ENCODE measurements at regions not wholly inside any gene's neighbourhood (a gene's known extent, or its start where the extent isn't known, plus 50 kb on each side); places are given as distances from the start of the nearest gene placed in this dataset.

- H3K23ac ChIP-seq (ENCODE audit: insufficient read length), result no peak overlapping the region
- no peak overlapping the region for H3K4me3 ChIP-seq (ENCODE audit: extremely low read depth in 1 of 4, insufficient read depth in 2 of 4, low read depth in 3 of 4, low read length in 4 of 4)
- H4K5ac ChIP-seq (ENCODE audit: insufficient read length, low read depth, low read length), result no peak overlapping the region
- no peak overlapping the region for H3K18ac ChIP-seq (ENCODE audit: extremely low read depth, low read length)
- H3K56ac ChIP-seq (replicated peaks; ENCODE audit: insufficient read length, low read depth, low read length), result no peak overlapping the region
- H4K91ac ChIP-seq (replicated peaks; ENCODE audit: insufficient read length, low read length), result no peak overlapping the region
- H3K27ac ChIP-seq (ENCODE audit: low read depth, low read length), result no peak overlapping the region
- ChIA-PET POLR2A (ENCODE audit: partially characterized antibody) (no interaction called here), CTCF (ENCODE audit: partially characterized antibody) (no interaction called here)
- H3K9ac ChIP-seq (replicated peaks in 1 of 4; ENCODE audit: extremely low read depth in 1 of 4, low read depth in 3 of 4, low read length in 3 of 4), result no peak overlapping the region
- H3K9me3 ChIP-seq (ENCODE audit: insufficient read depth in 2 of 2, low read depth in 1 of 2, low read length in 1 of 2), result peaks cover 0 to 8% of the 10 kb centered on the region in 2 experiments; a peak in 1 of 4 replicates
- H3K79me1 ChIP-seq (ENCODE audit: low read depth, low read length), result no peaks in the 10 kb centered on the region
- H2AFZ ChIP-seq (ENCODE audit: low read length), result no peak overlapping the region
- no peak overlapping the region for H3K4me2 ChIP-seq (ENCODE audit: insufficient read depth in 1 of 2, low read depth in 2 of 2, low read length in 2 of 2)
- H3K23me2 ChIP-seq (ENCODE audit: low read depth, low read length), result no peaks in the 10 kb centered on the region
- H2BK12ac ChIP-seq (ENCODE audit: low read depth, low read length), result no peak overlapping the region
- H2BK15ac ChIP-seq (ENCODE audit: low read length), result no peak overlapping the region
- H2AK5ac ChIP-seq (ENCODE audit: low read depth, low read length), result no peak overlapping the region
- H2BK5ac ChIP-seq (ENCODE audit: low read depth, low read length), result no peak overlapping the region
- no peak overlapping the region for H3K14ac ChIP-seq (ENCODE audit: insufficient read length)
- H4K20me1 ChIP-seq (replicated peaks in 1 of 2; ENCODE audit: control insufficient read depth in 1 of 2, insufficient read depth in 2 of 2, low read length in 2 of 2), result no peaks in the 10 kb centered on the region
- H3K36me3 ChIP-seq (ENCODE audit: control insufficient read depth in 2 of 4, insufficient read depth in 4 of 4, low read length in 3 of 4), result no peaks in the 10 kb centered on the region
- H2BK20ac ChIP-seq (ENCODE audit: low read length), result no peak overlapping the region
- DNase-seq (ENCODE audit: low read depth in 1 of 2, low spot score in 2 of 2) (no peak), FAIRE-seq (no peak)
- H3K4me1 ChIP-seq (replicated peaks in 1 of 4; ENCODE audit: control insufficient read depth in 3 of 4, insufficient read depth in 4 of 4, low read length in 3 of 4), result no peaks in the 10 kb centered on the region
- no peak overlapping the region for H3K4ac ChIP-seq (replicated peaks; ENCODE audit: insufficient read length, low read depth, low read length)
- H3K79me2 ChIP-seq (ENCODE audit: control insufficient read depth in 1 of 2, insufficient read depth in 2 of 2, low read length in 2 of 2), result no peaks in the 10 kb centered on the region
- H4K8ac ChIP-seq (ENCODE audit: extremely low read depth, insufficient read depth, low read length), result no peak overlapping the region
- no peak overlapping the region for H2BK120ac ChIP-seq (replicated peaks; ENCODE audit: low read depth, low read length)
- no peaks in the 10 kb centered on the region for H3K27me3 ChIP-seq (replicated peaks in 1 of 4; ENCODE audit: control insufficient read depth in 3 of 4, extremely low read depth in 1 of 4, insufficient read depth in 3 of 4, low read length in 3 of 4)
- TF ChIP-seq E2F6 (IDR thresholded peaks at IDR 0.05) (no peak), SRF (IDR thresholded peaks at IDR 0.05; ENCODE audit: low read depth, low read length) (no peak), BCL11A (IDR thresholded peaks at IDR 0.05; ENCODE audit: low read depth in 2 of 2, low read length in 2 of 2) (no peak), TEAD4 (IDR thresholded peaks at IDR 0.05; ENCODE audit: low read depth, low read length) (no peak), SIRT6 (IDR thresholded peaks at IDR 0.05; ENCODE audit: low read length) (no peak), MAX (IDR thresholded peaks at IDR 0.05) (no peak), SUZ12 (IDR thresholded peaks at IDR 0.05; ENCODE audit: low read length) (no peak), SIN3A (conservative IDR thresholded peaks at IDR 0.05 in 1 of 2, IDR thresholded peaks at IDR 0.05 in 1 of 2; ENCODE audit: low read depth in 1 of 2, low read length in 2 of 2) (no peak), CBX5 (IDR thresholded peaks at IDR 0.05; ENCODE audit: low read depth, low read length) (no peak), SP4 (IDR thresholded peaks at IDR 0.05; ENCODE audit: low read length) (no peak), POLR2AphosphoS5 (IDR thresholded peaks at IDR 0.05; ENCODE audit: low read depth, low read length) (no peak), ZNF274 (IDR thresholded peaks at IDR 0.05; ENCODE audit: borderline replicate concordance, extremely low read depth, low read length) (no peak), HDAC6 (IDR thresholded peaks at IDR 0.05; ENCODE audit: low read depth, low read length) (no peak), SIX5 (IDR thresholded peaks at IDR 0.05; ENCODE audit: low read depth, low read length) (no peak), USF2 (IDR thresholded peaks at IDR 0.05; ENCODE audit: low read length) (no peak)
Observed at GRCh38 chr6:67736161-67736560, 898.9 kb upstream of the ADGRB3 start.

Measured in H1 (cell line).